Adrenal gland (tissue), 9 donors: ENCODE measurements at regions not wholly inside any gene's neighbourhood (a gene's known extent, or its start where the extent isn't known, plus 50 kb on each side); places are given as distances from the start of the nearest gene placed in this dataset.

Experiments
- DNase-seq, 7 donors: peaks; one replicate each; pipeline ENCODE4 v3.0.0-alpha.2; 2019 to 2020
- H3K27ac ChIP-seq, 5 donors: fragments of 200-600 bp; sonication (generic) in 4 of 5; 1 replicate in 3 of 5; 2 replicates in 2 of 5; pipeline versions ENCODE4 v1.5.1 to v1.8.0; 2016 to 2020; ENCODE audit warnings: mild to moderate bottlenecking in 1 of 5
- H3K27me3 ChIP-seq: fragments of 200-600 bp; 2 replicates; pipeline ENCODE4 v1.8.0; 2021
- H3K36me3 ChIP-seq, 2 donors: fragments of 200-600 bp; replicated peaks in 1 of 2; 1 replicate in 1 of 2; 2 replicates in 1 of 2; pipeline versions ENCODE4 v1.5.1 to v1.8.0; 2018 to 2022
- H3K4me1 ChIP-seq, 2 donors: fragments of 200-600 bp; replicated peaks in 1 of 2; 1 replicate in 1 of 2; 2 replicates in 1 of 2; pipeline versions ENCODE4 v1.5.1 to v1.8.0; 2018 to 2021
- H3K4me3 ChIP-seq, 4 donors: fragments of 200-600 bp; sonication (generic) in 3 of 4; one replicate each; pipeline ENCODE4 v1.5.1; 2016 to 2018
- H3K9me3 ChIP-seq, 3 donors: fragments of 200-600 bp; sonication (generic) in 1 of 3; replicated peaks in 1 of 3; 1 replicate in 2 of 3; 2 replicates in 1 of 3; pipeline versions ENCODE4 v1.5.1 to v1.8.0; 2016 to 2021
- CTCF ChIP-seq, 6 experiments: fragments of 450-650 bp in 4 of 6; fragments of 200-600 bp in 2 of 6; sonication (generic) in 1 of 6; IDR thresholded peaks; 1 replicate in 5 of 6; 2 replicates in 1 of 6; pipeline versions ENCODE4 v1.5.1 to v1.8.0; 2016 to 2021; ENCODE audit warnings: antibody characterized with exemption in 6 of 6, mild to moderate bottlenecking in 2 of 6, moderate library complexity in 1 of 6
- POLR2A ChIP-seq, 2 donors: fragments of 450-650 bp; IDR thresholded peaks; one replicate each; pipeline ENCODE4 v1.6.1; 2017; ENCODE audit warnings: antibody characterized with exemption in 2 of 2, mild to moderate bottlenecking in 2 of 2, moderate library complexity in 1 of 2
- WGBS, 4 donors: extraction: QIAGEN DNeasy Blood & Tissue Kit in 2 of 4; methylation state at CpG; one replicate each; pipeline versions ENCODE4 v1.1.5 to v1.1.7; 2013 to 2017; 5-methylcytosine and 5-hydroxymethylcytosine counted together
- intact Hi-C, 2 donors: fragments of 100-400 bp; cut with DNase I; formaldehyde crosslinking; loops; one replicate each; pipeline versions ENCODE4 v1.14.1 to v1.15.0; 2022 to 2023
- donor health status: healthy with polysubstance abuse.
- donor health status: Bipolar disorder and iron deficiency.
- donor health status: DM: yes; HTN: yes; CAD: no.
- donor health status: DM: no; HTN: no; CAD: no.
- donor health status: DM: no; HTN: no; CAD: no.

- no peaks in the 10 kb centered on the region for H3K4me1 ChIP-seq
- TF ChIP-seq POLR2A (IDR thresholded peaks at IDR 0.05) (no peak), CTCF (IDR thresholded peaks at IDR 0.05) (no peak)
- WGBS, 4 donors: 53 to 66% (median 62%) methylated on average over 1 of the region's 1 CpG
- H3K27me3 ChIP-seq: no peaks in the 10 kb centered on the region
- intact Hi-C loops: no loop called here
- no peaks in the 10 kb centered on the region for H3K36me3 ChIP-seq
- no peaks in the 10 kb centered on the region for H3K9me3 ChIP-seq
- no peak for DNase-seq
- no peak overlapping the region for H3K27ac ChIP-seq
- no peak overlapping the region for H3K4me3 ChIP-seq
These were observed 423.8 kb upstream of the CXADR start for GRCh38 chr21:17089091-17089491.

GRCh38 chr21:17101696-17102095, 411.1 kb upstream of the CXADR start:
- Histone ChIP-seq H3K9me3 (no peaks in the 10 kb centered on the region), H3K27ac (no peak overlapping the region), H3K27me3 (no peaks in the 10 kb centered on the region), H3K4me3 (no peak overlapping the region), H3K4me1 (no peaks in the 10 kb centered on the region), H3K36me3 (no peaks in the 10 kb centered on the region)
- TF ChIP-seq POLR2A (IDR thresholded peaks at IDR 0.05) (no peak), CTCF (IDR thresholded peaks at IDR 0.05) (no peak)
- intact Hi-C loops: no loop called here
- no peak for DNase-seq

GRCh38 chr21:17105932-17106331, 406.9 kb upstream of the CXADR start:
- no peak overlapping the region for H3K4me3 ChIP-seq
- intact Hi-C loops: no loop called here
- peak in 3 of 7 donors; percentile 15 to 38 (median 17) for DNase-seq
- no peaks in the 10 kb centered on the region for H3K36me3 ChIP-seq
- H3K27me3 ChIP-seq: no peaks in the 10 kb centered on the region
- no peaks in the 10 kb centered on the region for H3K4me1 ChIP-seq
- no peak overlapping the region for H3K27ac ChIP-seq
- no peaks in the 10 kb centered on the region for H3K9me3 ChIP-seq
- TF ChIP-seq CTCF (IDR thresholded peaks at IDR 0.05): no peak
- no peak for TF ChIP-seq POLR2A (IDR thresholded peaks at IDR 0.05)

- WGBS, 4 donors: 76 to 83% (median 82%) methylated on average over 3 of the region's 3 CpGs
- no peaks in the 10 kb centered on the region for H3K27me3 ChIP-seq
- no peaks in the 10 kb centered on the region for H3K4me1 ChIP-seq
- no peak for DNase-seq
- H3K36me3 ChIP-seq: no peaks in the 10 kb centered on the region
- TF ChIP-seq CTCF (IDR thresholded peaks at IDR 0.05) (no peak), POLR2A (IDR thresholded peaks at IDR 0.05) (no peak)
- intact Hi-C loops: no loop called here
- H3K9me3 ChIP-seq: no peaks in the 10 kb centered on the region
- no peak overlapping the region for H3K4me3 ChIP-seq
- no peak overlapping the region for H3K27ac ChIP-seq
These were observed 398.8 kb upstream of the CXADR start for GRCh38 chr21:17114045-17114444.
